Nephron (organoid): ENCODE measurements at regions not wholly inside any gene's neighbourhood (a gene's known extent, or its start where the extent isn't known, plus 50 kb on each side); places are given as distances from the start of the nearest gene placed in this dataset.

Experiments
- H3K27ac Mint-ChIP-seq, 3 experiments: 2 replicates each; pipeline ENCODE4 v1.8.0; 2020; ENCODE audit warnings: mixed read lengths in 3 of 3, mild to moderate bottlenecking in 2 of 3, moderate library complexity in 1 of 3
- H3K27me3 Mint-ChIP-seq: 2 replicates; pipeline ENCODE4 v1.8.0; 2021; ENCODE audit warnings: low read depth, mild to moderate bottlenecking, moderate library complexity, mixed read lengths
- H3K36me3 Mint-ChIP-seq: 2 replicates; pipeline ENCODE4 v1.8.0; 2020; ENCODE audit warnings: low read depth, mixed read lengths
- H3K4me1 Mint-ChIP-seq: 2 replicates; pipeline ENCODE4 v1.8.0; 2020; ENCODE audit warnings: mixed read lengths
- H3K4me3 Mint-ChIP-seq, 3 experiments: 2 replicates each; pipeline ENCODE4 v1.8.0; 2020; ENCODE audit warnings: mild to moderate bottlenecking in 3 of 3, mixed read lengths in 3 of 3, moderate library complexity in 2 of 3
- H3K9me3 Mint-ChIP-seq: 2 replicates; pipeline ENCODE4 v1.8.0; 2020; ENCODE audit warnings: mixed read lengths
- CTCF ChIP-seq, 3 experiments: fragments of 200-600 bp; sonication (generic); IDR thresholded peaks; one replicate each; pipeline ENCODE4 v1.5.0; 2021; ENCODE audit warnings: antibody characterized with exemption in 3 of 3; ENCODE audit not compliant: unreplicated experiment in 3 of 3

GRCh38 chr5:3230254-3230653 is 365.4 kb upstream of the IRX1 start:
- peaks cover 27% of the 10 kb centered on the region for H3K27me3 Mint-ChIP-seq
- no peaks in the 10 kb centered on the region for H3K4me1 Mint-ChIP-seq
- H3K4me3 Mint-ChIP-seq, result no peak overlapping the region

GRCh38 chr5:3226196-3226920 is 369.3 kb upstream of the IRX1 start:
- Mint-ChIP-seq H3K4me1 (no peaks in the 10 kb centered on the region), H3K4me3 (no peak overlapping the region), H3K36me3 (no peaks in the 10 kb centered on the region), H3K27me3 (peaks cover 31% of the 10 kb centered on the region), H3K9me3 (no peaks in the 10 kb centered on the region), H3K27ac (no peak overlapping the region)
- TF ChIP-seq CTCF (IDR thresholded peaks at IDR 0.05; ENCODE audit: unreplicated experiment in 3 of 3), result no peak

More at GRCh38 chr5:3230254-3230653, 365.4 kb upstream of the IRX1 start:
- TF ChIP-seq CTCF (IDR thresholded peaks at IDR 0.05; ENCODE audit: unreplicated experiment in 3 of 3), result no peak
- Mint-ChIP-seq H3K27ac (no peak overlapping the region), H3K9me3 (no peaks in the 10 kb centered on the region), H3K36me3 (no peaks in the 10 kb centered on the region)

- Mint-ChIP-seq H3K4me3 (no peak overlapping the region), H3K27me3 (peaks cover 29% of the 10 kb centered on the region), H3K4me1 (no peaks in the 10 kb centered on the region), H3K27ac (no peak overlapping the region), H3K36me3 (no peaks in the 10 kb centered on the region), H3K9me3 (no peaks in the 10 kb centered on the region)
- TF ChIP-seq CTCF (IDR thresholded peaks at IDR 0.05; ENCODE audit: unreplicated experiment in 3 of 3), result no peak
Observed at GRCh38 chr5:3225201-3225960, 370.3 kb upstream of the IRX1 start.

- Mint-ChIP-seq H3K4me3 (no peak overlapping the region), H3K36me3 (no peaks in the 10 kb centered on the region), H3K9me3 (no peaks in the 10 kb centered on the region), H3K27me3 (peaks cover 25% of the 10 kb centered on the region), H3K4me1 (no peaks in the 10 kb centered on the region), H3K27ac (no peak overlapping the region)
- TF ChIP-seq CTCF (IDR thresholded peaks at IDR 0.05; ENCODE audit: unreplicated experiment in 3 of 3), result no peak
Observed at GRCh38 chr5:3222924-3223323, 372.7 kb upstream of the IRX1 start.

GRCh38 chr5:3221432-3221831 is 374.2 kb upstream of the IRX1 start:
- Mint-ChIP-seq H3K4me3 (no peak overlapping the region), H3K27me3 (peaks cover 28% of the 10 kb centered on the region), H3K9me3 (no peaks in the 10 kb centered on the region), H3K27ac (no peak overlapping the region), H3K4me1 (no peaks in the 10 kb centered on the region), H3K36me3 (no peaks in the 10 kb centered on the region)
- TF ChIP-seq CTCF (IDR thresholded peaks at IDR 0.05; ENCODE audit: unreplicated experiment in 3 of 3), result no peak
